ENCODE measurements at regions not wholly inside any gene's neighbourhood (a gene's known extent, or its start where the extent isn't known, plus 50 kb on each side); places are given as distances from the start of the nearest gene placed in this dataset.
"Not testable (repeated sequence)": the region's sequence is repeated elsewhere in the genome, so short reads cannot be mapped to it uniquely, and the experiment has no call there.

DNA sequence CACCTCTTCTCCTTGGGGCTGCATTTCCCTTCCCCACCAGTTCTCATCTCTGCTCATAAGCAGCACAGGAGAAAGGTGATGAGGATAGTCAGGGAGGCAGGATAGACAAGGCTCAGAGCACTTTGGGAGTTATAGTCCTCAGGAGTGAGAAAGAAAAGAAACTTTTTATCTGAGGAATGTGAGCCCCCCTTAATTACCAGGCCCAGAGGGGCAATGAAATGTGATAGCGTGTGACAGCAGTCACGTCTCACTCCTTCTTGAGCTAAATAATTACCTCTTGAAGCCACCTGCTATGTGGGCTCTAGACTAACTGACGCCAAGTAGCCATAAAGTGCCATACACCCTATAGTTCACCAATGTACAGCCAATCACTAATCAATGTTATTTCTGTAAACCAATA is 105.8 kb downstream of the SPP2 start:
- no peak for DNase-seq (ENCODE audit: low spot score)

DNA sequence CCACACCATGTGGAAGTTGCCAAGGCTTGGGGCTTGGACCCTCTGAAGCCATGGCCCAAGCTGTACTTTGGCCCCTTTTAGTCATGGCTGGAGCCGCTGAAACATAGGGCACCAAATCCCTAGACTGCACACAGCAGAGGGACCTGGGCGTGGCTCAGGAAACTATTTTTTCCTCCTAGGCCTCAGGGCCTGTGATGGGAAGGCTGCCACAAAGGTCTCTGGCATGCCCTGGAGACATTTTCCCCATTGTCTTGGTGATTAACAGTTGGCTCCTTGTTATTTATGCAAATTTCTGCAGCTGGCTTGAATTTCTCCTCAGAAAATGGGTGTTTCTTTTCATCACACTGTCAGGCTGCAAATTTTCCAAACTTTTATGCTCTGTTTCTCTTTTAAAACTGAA is 102.3 kb downstream of the SPP2 start:
- not testable (repeated sequence) for DNase-seq (ENCODE audit: low spot score)

- DNase-seq (ENCODE audit: low spot score): peak; percentile 9
Measured at GRCh38 chr2:234147335-234147861, 96.9 kb downstream of the SPP2 start.

DNA sequence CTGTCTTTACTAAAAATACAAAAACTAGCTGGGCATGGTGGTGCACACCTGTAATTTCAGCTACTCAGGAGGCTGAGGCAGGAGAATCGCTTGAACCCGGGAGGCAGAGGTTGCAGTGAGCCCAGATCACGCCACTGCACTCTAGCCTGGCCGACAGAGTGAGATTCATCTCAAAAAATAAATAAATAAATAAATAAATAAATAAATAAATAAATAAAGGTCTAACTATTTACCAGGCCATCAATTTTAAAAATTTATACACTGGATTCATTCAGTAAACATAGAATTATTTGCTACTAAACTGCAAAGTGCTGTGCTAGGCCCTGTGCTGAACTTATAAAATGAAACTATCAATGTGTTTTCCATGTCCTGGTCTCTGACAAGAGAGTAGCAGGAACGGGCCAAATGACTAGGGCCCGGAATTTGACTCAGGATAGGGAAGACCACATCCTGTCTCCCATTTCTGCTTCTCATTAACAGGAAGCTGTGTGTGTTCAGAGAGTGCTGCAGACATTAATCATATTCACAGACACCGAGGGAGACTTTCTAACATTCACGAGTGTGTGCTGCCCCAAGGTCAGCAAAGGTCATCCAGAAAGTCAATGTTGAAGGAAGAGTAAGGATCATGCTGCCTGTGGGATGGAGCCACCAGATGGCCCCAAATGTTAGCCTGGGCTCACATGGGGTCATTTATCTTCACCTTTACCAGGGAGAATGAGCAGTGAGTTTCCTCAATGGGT is 95.8 kb downstream of the SPP2 start:
- DNase-seq (ENCODE audit: low spot score): peak; percentile 6

DNA sequence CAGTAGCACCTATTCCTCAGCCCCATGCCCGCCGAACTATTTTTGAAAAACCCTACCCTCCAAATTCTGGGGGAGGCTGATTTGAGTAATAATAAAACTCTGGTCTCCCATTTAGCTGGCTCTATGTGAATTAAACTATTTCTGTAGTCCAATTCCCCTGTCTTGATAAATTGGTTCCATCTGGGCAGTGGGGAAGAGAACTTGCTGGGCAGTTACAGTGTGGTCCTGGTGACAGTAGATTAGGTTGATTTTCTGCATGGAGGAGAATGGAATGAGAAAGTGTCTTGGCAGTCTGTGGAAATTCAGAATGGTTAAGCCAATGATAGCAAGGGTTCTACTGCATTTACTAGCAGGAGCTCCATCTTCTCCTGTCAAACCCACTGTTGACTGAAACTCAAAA is 95.0 kb downstream of the SPP2 start:
- no peak for DNase-seq (ENCODE audit: low spot score)

DNA sequence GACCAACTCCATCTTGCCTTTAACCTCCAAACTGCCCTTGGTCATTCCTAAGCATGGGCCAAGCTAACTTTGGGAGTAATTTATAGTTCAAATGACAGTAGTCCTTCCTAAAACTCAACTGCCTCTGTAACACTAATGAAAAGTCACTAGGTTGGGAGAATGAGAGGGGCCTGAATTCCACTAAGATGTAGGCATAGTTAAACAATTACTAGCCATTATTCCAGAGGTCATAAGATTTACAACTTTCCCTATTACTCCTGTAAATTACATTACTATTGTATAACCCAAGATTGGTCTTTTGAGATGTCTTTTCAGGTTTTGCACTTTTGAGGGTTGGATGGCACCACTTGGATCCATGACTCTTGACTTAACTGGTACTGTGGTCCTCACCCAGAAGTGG is 94.6 kb downstream of the SPP2 start:
- no peak for DNase-seq (ENCODE audit: low spot score)

DNA sequence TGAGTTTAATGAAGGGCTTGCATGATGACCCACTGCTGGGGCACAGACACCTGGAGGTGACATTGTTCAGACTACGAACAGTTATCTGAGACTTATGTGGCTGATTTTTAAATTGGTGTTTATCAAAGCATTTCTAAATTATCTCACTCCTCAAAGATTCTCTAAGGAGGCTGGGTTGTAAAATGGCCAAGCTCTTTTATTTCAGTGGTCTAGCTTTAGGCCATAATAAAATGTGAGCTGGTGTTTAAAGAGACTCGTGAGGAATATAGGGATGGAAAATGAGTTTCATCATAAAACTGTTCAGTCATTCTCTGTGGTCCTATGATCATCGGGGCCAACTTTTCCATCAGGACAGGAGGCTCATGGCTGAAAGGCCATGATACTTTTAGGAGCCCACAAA is 93.4 kb downstream of the SPP2 start:
- no peak for DNase-seq (ENCODE audit: low spot score)

DNA sequence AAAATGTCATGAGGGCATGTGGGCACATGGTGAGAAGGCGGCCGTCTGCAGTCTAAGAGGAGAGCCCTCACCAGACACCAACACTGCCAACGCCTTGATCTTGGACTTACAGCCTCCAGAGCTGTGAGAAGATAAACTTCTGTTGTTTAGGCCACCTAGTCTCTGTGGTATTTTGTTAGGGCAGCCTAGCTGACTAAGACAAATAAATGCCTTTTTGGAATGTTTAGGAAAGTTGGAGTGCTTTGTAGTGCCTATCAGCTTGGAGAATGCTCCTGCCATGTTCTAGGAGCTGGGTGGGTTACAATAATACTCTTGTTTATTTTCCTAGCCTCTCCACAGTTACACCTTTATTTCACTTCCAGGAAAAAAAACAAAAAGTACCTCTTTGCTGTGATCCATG is 92.0 kb downstream of the SPP2 start:
- no peak for DNase-seq (ENCODE audit: low spot score)

GRCh38 chr2:234139755-234140154 is 89.3 kb downstream of the SPP2 start:
- DNase-seq (ENCODE audit: low spot score): no peak

- DNase-seq (ENCODE audit: low spot score): no peak
Measured at GRCh38 chr2:234138836-234139235, 88.3 kb downstream of the SPP2 start.

GRCh38 chr2:234137400-234138014 is 87.0 kb downstream of the SPP2 start:
- DNase-seq (ENCODE audit: low spot score): no peak

- no peak for DNase-seq (ENCODE audit: low spot score)
Measured at GRCh38 chr2:234136461-234136860, 86.0 kb downstream of the SPP2 start.

DNA sequence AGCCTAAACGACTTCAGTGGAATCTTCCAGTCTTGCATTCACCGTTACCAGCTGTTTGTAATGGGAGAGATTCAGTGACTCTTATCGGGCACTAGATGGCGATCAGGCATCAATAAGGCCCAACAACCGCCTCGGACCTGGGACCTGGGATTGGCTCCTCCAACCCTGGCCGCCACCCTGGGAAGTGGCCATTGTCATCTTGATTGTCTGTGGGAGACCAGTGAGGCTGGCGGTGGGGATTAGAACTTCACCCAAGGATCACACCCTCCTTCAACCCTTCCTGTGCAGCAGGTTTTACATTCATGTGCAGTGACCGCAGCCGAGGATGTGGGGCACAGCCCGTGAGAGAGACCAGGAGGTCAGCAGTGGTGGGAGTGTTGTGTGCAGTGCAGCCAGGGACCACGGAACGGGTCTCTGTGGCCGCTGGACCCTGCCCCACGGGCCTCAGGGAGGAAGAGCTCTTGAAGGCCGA is 85.3 kb downstream of the SPP2 start:
- DNase-seq (ENCODE audit: low spot score): peak; percentile 53

GRCh38 chr2:234134496-234134895 is 84.0 kb downstream of the SPP2 start:
- no peak for DNase-seq (ENCODE audit: low spot score)

- DNase-seq (ENCODE audit: low spot score): no peak
Measured at GRCh38 chr2:234133004-234133403, 82.5 kb downstream of the SPP2 start.

DNA sequence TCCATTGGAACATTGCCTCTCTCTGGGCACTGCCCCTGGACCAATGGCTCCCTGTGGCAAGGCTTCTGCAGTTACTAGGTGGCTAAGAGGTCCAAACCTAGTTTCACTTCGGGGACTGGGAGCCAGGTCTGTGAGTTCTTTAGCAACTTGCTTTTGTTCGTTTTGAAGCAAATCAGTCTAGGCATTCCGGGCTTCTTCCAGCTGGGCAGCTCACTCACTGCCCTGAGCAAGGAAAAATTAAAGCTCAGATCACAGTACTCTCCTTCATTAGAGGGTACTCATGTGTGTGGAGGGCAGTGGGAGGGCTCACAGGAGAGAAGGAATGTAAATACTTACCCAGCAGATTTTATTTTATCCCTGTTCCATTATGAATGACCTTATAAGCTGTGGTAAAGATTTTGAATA is 80.3 kb downstream of the SPP2 start:
- no peak for DNase-seq (ENCODE audit: low spot score)

- no peak for DNase-seq (ENCODE audit: low spot score)
Measured at GRCh38 chr2:234128606-234129005, 78.1 kb downstream of the SPP2 start.
